ENCODE measurements at regions not wholly inside any gene's neighbourhood (a gene's known extent, or its start where the extent isn't known, plus 50 kb on each side); places are given as distances from the start of the nearest gene placed in this dataset.

DNA sequence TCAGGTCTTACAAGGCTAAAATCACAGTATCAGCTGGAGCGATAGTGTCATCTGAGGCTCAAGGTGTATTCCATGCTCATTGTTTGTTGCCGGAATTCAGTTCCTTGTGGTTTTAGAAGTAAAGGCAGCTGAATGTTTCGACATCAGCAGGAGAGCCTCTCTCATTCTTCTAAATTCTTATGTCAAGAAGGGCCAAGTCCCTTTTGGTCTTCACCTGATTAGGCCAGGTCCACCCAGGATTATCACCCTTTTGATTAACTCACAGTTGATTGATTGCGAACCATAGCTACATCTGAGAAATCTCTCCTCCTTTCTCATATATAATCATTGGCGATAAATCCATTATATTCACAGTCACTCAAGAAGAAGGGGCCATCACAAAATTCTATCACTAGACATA, 806.7 kb upstream of the PRMT6 start:
- no peaks in the 10 kb centered on the region for H3K36me3 ChIP-seq (ENCODE audit: control insufficient read depth, insufficient read depth, low read length)
- H3K27me3 ChIP-seq (ENCODE audit: control insufficient read depth, insufficient read depth, low read length), result no peaks in the 10 kb centered on the region
- TF ChIP-seq, protein P1, sequence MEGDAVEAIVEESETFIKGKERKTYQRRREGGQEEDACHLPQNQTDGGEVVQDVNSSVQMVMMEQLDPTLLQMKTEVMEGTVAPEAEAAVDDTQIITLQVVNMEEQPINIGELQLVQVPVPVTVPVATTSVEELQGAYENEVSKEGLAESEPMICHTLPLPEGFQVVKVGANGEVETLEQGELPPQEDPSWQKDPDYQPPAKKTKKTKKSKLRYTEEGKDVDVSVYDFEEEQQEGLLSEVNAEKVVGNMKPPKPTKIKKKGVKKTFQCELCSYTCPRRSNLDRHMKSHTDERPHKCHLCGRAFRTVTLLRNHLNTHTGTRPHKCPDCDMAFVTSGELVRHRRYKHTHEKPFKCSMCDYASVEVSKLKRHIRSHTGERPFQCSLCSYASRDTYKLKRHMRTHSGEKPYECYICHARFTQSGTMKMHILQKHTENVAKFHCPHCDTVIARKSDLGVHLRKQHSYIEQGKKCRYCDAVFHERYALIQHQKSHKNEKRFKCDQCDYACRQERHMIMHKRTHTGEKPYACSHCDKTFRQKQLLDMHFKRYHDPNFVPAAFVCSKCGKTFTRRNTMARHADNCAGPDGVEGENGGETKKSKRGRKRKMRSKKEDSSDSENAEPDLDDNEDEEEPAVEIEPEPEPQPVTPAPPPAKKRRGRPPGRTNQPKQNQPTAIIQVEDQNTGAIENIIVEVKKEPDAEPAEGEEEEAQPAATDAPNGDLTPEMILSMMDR (IDR thresholded peaks at IDR 0.05; ENCODE audit: insufficient read depth, low read length, poor library complexity, severe bottlenecking), result no peak
- no peak for DNase-seq (ENCODE audit: low read depth)
- no peak overlapping the region for H3K4me3 ChIP-seq (ENCODE audit: low read depth, low read length)

DNA sequence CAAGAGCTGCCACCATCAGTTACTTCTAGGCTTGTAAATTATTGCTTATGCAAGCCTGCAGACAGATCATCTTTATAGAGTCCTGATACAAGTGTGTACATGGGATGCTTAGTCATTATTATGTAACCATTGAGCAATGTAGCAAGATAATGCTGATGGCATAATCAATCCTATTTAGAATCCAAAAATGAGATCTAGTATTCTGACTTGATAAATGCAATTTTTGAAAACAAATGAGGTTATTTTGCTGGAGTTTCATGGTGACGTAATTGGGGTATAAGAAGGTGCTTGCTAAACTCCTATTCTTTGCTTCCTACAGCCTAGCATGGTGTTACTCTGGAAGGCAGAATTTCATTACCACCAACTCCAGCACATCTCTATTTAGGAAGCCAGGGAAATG, 801.7 kb upstream of the PRMT6 start:
- no peak for DNase-seq (ENCODE audit: low read depth)

DNA sequence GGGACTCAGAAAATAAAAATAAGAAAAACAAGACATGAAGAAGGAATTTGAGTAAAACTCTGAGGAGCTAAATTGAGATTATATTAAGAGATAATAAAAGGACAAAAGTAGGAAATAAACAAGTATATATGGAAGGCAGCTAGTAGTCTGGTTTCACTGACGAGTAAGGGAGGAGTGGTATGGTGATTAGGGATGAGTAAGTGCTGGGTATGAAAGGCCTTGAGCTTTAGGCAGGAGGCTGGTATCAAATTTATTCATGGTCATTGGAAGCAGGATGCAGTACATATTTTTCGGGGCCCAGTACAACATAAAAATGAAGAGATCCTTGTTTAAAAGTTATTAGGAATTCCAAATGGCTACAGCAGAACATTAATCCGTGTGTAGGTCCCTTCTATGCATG, 789.7 kb upstream of the PRMT6 start:
- TF ChIP-seq, protein P1 (IDR thresholded peaks at IDR 0.05; ENCODE audit: insufficient read depth, low read length, poor library complexity, severe bottlenecking), result no peak
- Histone ChIP-seq H3K27me3 (ENCODE audit: control insufficient read depth, insufficient read depth, low read length) (no peaks in the 10 kb centered on the region), H3K36me3 (ENCODE audit: control insufficient read depth, insufficient read depth, low read length) (no peaks in the 10 kb centered on the region), H3K4me3 (ENCODE audit: low read depth, low read length) (no peak overlapping the region)
- DNase-seq (ENCODE audit: low read depth), result no peak

More for the DNA sequence above, 801.7 kb upstream of the PRMT6 start:
- TF ChIP-seq, protein P1 (IDR thresholded peaks at IDR 0.05; ENCODE audit: insufficient read depth, low read length, poor library complexity, severe bottlenecking), result no peak
- Histone ChIP-seq H3K36me3 (ENCODE audit: control insufficient read depth, insufficient read depth, low read length) (no peaks in the 10 kb centered on the region), H3K4me3 (ENCODE audit: low read depth, low read length) (no peak overlapping the region), H3K27me3 (ENCODE audit: control insufficient read depth, insufficient read depth, low read length) (no peaks in the 10 kb centered on the region)

DNA sequence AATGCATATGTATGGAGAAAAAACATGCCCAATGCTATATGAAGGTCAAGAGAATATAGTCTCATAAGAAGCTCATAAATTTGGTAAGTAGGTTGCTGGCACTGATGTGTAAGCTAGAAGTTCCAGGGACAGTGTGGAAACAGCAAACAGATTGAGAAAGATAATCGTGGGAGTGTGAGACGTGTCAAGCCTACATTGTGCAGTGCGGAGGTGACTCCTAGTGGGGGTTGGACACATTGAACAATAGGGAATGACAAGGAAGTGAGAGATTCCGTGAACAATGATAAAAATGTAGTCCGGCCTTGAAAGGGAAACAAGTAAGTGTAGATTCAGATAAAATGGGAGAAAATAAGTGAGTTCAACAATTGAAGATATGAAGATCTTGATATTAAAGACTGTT, 788.4 kb upstream of the PRMT6 start:
- DNase-seq (ENCODE audit: low read depth), result no peak
- Histone ChIP-seq H3K36me3 (ENCODE audit: control insufficient read depth, insufficient read depth, low read length) (no peaks in the 10 kb centered on the region), H3K27me3 (ENCODE audit: control insufficient read depth, insufficient read depth, low read length) (no peaks in the 10 kb centered on the region), H3K4me3 (ENCODE audit: low read depth, low read length) (no peak overlapping the region)
- TF ChIP-seq, protein P1 (IDR thresholded peaks at IDR 0.05; ENCODE audit: insufficient read depth, low read length, poor library complexity, severe bottlenecking), result peak; percentile 7

DNA sequence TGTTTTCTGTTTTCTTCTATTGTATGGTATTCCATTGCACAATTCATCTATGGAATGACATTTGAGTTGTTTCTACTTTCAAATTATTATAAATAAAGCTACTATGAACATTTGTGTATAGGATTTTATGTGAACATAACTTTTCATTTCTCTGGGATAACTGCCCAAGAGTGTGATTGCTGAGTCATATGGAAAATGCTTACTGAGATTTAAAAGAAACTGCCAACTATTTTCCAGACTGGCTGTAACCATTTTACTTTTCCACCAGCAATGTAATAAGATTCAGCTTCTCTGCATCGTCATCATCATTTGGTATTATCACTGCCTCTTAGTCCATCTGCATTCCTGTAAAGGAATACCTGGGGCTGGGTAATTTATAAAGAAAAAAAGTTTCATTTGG, 779.6 kb upstream of the PRMT6 start:
- Histone ChIP-seq H3K36me3 (ENCODE audit: control insufficient read depth, insufficient read depth, low read length) (no peaks in the 10 kb centered on the region), H3K27me3 (ENCODE audit: control insufficient read depth, insufficient read depth, low read length) (no peaks in the 10 kb centered on the region), H3K4me3 (ENCODE audit: low read depth, low read length) (no peak overlapping the region)
- no peak for DNase-seq (ENCODE audit: low read depth)
- TF ChIP-seq, protein P1 (IDR thresholded peaks at IDR 0.05; ENCODE audit: insufficient read depth, low read length, poor library complexity, severe bottlenecking), result no peak

DNA sequence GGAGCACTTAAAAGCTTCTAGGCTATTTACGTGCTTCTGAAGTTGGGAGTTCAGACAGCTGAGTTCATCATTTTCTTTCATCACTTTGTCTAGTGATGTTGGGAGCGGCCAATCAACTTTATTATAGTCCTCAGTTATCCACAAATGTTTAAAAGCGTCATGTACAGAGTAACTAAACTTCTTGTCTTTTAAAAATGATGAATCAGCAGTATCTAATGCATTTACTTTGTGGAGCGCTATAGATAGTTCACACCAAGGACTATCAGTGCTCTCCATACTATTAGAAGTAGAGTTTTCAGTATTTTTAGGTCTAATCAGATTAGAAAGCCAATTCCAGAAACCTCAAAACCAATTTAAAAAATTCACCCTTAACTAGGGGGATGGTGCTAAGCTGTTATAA, 778.7 kb upstream of the PRMT6 start:
- Histone ChIP-seq H3K4me3 (ENCODE audit: low read depth, low read length) (no peak overlapping the region), H3K27me3 (ENCODE audit: control insufficient read depth, insufficient read depth, low read length) (no peaks in the 10 kb centered on the region), H3K36me3 (ENCODE audit: control insufficient read depth, insufficient read depth, low read length) (no peaks in the 10 kb centered on the region)
- TF ChIP-seq, protein P1 (IDR thresholded peaks at IDR 0.05; ENCODE audit: insufficient read depth, low read length, poor library complexity, severe bottlenecking), result no peak
- no peak for DNase-seq (ENCODE audit: low read depth)
